Chondrocyte (in vitro differentiated cells): ENCODE measurements at regions not wholly inside any gene's neighbourhood (a gene's known extent, or its start where the extent isn't known, plus 50 kb on each side); places are given as distances from the start of the nearest gene placed in this dataset.

Experiments
- DNase-seq: peaks from one replicate; pipeline ENCODE4 v3.0.0; 2021; ENCODE audit warnings: mixed read lengths, low spot score
- H3K27ac Mint-ChIP-seq: one replicate; pipeline ENCODE4 v1.8.0; 2021; ENCODE audit warnings: mild to moderate bottlenecking, moderate library complexity, mixed read lengths; ENCODE audit not compliant: unreplicated experiment
- H3K27me3 Mint-ChIP-seq: 2 replicates; pipeline ENCODE4 v1.8.0; 2021; ENCODE audit warnings: low read depth, mixed read lengths
- H3K36me3 Mint-ChIP-seq: 2 replicates; pipeline ENCODE4 v1.8.0; 2021; ENCODE audit warnings: low read depth, mixed read lengths
- H3K4me1 Mint-ChIP-seq: 2 replicates; pipeline ENCODE4 v1.8.0; 2021; ENCODE audit warnings: low read depth, mild to moderate bottlenecking, mixed read lengths
- H3K4me3 Mint-ChIP-seq: one replicate; pipeline ENCODE4 v1.8.0; 2021; ENCODE audit warnings: mild to moderate bottlenecking, moderate library complexity, mixed read lengths; ENCODE audit not compliant: unreplicated experiment
- H3K9me3 Mint-ChIP-seq: 2 replicates; pipeline ENCODE4 v1.8.0; 2021; ENCODE audit warnings: low read depth, mixed read lengths
- CTCF ChIP-seq: fragments of 200-600 bp; sonication (generic); IDR thresholded peaks from 2 replicates; pipeline ENCODE4 v1.5.0; 2021; ENCODE audit warnings: antibody characterized with exemption, mild to moderate bottlenecking, moderate library complexity

- Mint-ChIP-seq H3K4me3 (no peak overlapping the region), H3K9me3 (peaks cover 3% of the 10 kb centered on the region), H3K4me1 (no peaks in the 10 kb centered on the region), H3K27ac (no peak overlapping the region), H3K27me3 (peaks cover 6% of the 10 kb centered on the region), H3K36me3 (peaks cover 2% of the 10 kb centered on the region)
- DNase-seq: no peak
- TF ChIP-seq CTCF: no peak
Observed at GRCh38 chr9:85192750-85193149, 523.2 kb downstream of the NTRK2 start.

GRCh38 chr9:85186218-85186585 is 516.7 kb downstream of the NTRK2 start:
- no peak overlapping the region for H3K27ac Mint-ChIP-seq
- no peaks in the 10 kb centered on the region for H3K9me3 Mint-ChIP-seq
- no peak overlapping the region for H3K4me3 Mint-ChIP-seq
- no peak for TF ChIP-seq CTCF
- H3K4me1 Mint-ChIP-seq: peaks cover 5% of the 10 kb centered on the region
- H3K27me3 Mint-ChIP-seq: peaks cover 5% of the 10 kb centered on the region
- DNase-seq: no peak
- H3K36me3 Mint-ChIP-seq: no peaks in the 10 kb centered on the region

- TF ChIP-seq CTCF: no peak
- no peak overlapping the region for H3K27ac Mint-ChIP-seq
- H3K27me3 Mint-ChIP-seq: peaks cover 5% of the 10 kb centered on the region
- no peak overlapping the region for H3K4me3 Mint-ChIP-seq
- no peaks in the 10 kb centered on the region for H3K9me3 Mint-ChIP-seq
- peaks cover 5% of the 10 kb centered on the region for H3K4me1 Mint-ChIP-seq
- no peak for DNase-seq
- no peaks in the 10 kb centered on the region for H3K36me3 Mint-ChIP-seq
Observed at GRCh38 chr9:85185486-85186217, 516.1 kb downstream of the NTRK2 start.

GRCh38 chr9:85182383-85182782 is 512.9 kb downstream of the NTRK2 start:
- H3K4me3 Mint-ChIP-seq: no peak overlapping the region
- TF ChIP-seq CTCF: no peak
- no peak for DNase-seq
- no peaks in the 10 kb centered on the region for H3K9me3 Mint-ChIP-seq
- H3K27me3 Mint-ChIP-seq: peaks cover 11% of the 10 kb centered on the region
- H3K36me3 Mint-ChIP-seq: no peaks in the 10 kb centered on the region
- no peak overlapping the region for H3K27ac Mint-ChIP-seq
- peaks cover 5% of the 10 kb centered on the region for H3K4me1 Mint-ChIP-seq

- Mint-ChIP-seq H3K27me3 (peaks cover 12% of the 10 kb centered on the region), H3K4me3 (no peak overlapping the region), H3K9me3 (no peaks in the 10 kb centered on the region), H3K4me1 (no peaks in the 10 kb centered on the region), H3K36me3 (no peaks in the 10 kb centered on the region), H3K27ac (no peak overlapping the region)
- TF ChIP-seq CTCF: no peak
- DNase-seq: no peak
Observed at GRCh38 chr9:85178474-85178873, 508.9 kb downstream of the NTRK2 start.
